Stimulated activated naive CD8-positive, alpha-beta T cell treated with anti-CD3 and anti-CD28 coated beads, Interleukin-15, Interleukin-2, amounts not matched to agents 100 ng/mL and 50 ng/mL, for 24 hours (primary cell): ENCODE measurements at regions not wholly inside any gene's neighbourhood (a gene's known extent, or its start where the extent isn't known, plus 50 kb on each side); places are given as distances from the start of the nearest gene placed in this dataset.
"Not testable (repeated sequence)": the region's sequence is repeated elsewhere in the genome, so short reads cannot be mapped to it uniquely, and the experiment has no call there.

Source experiments
- H3K27ac Mint-ChIP-seq: one replicate; pipeline ENCODE4 v1.8.0; 2021; ENCODE audit warnings: mild to moderate bottlenecking, mixed read lengths
- H3K27me3 Mint-ChIP-seq: one replicate; pipeline ENCODE4 v1.8.0; 2021; ENCODE audit warnings: mixed read lengths
- H3K36me3 Mint-ChIP-seq: one replicate; pipeline ENCODE4 v1.8.0; 2021; ENCODE audit warnings: low read depth, mixed read lengths
- H3K4me1 Mint-ChIP-seq: one replicate; pipeline ENCODE4 v1.8.0; 2021; ENCODE audit warnings: low read depth, mixed read lengths
- H3K4me3 Mint-ChIP-seq: one replicate; pipeline ENCODE4 v1.8.0; 2021; ENCODE audit warnings: mild to moderate bottlenecking, mixed read lengths
- H3K9me3 Mint-ChIP-seq: one replicate; pipeline ENCODE4 v1.8.0; 2021; ENCODE audit warnings: mixed read lengths

DNA sequence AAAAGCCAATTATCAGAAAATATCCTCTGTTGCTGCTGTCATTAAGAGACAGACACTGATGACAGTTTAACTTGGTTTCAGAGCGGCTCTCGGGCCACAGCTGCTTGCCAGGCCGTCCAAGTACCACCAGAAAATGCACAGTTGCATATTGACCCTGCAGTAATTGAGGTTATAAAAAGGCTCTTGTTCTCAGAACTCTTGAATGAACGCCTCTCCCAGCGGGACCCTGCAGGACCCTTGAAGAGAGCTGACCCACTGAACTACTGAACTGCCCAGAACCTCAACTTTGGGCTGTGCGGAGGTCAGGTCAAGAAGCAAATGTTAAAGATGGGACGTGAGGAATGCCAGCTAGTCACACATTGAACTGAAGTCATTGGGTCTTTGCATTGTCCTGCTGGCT is 1559.0 kb upstream of the SLC10A2 start:
- Mint-ChIP-seq H3K36me3 (no peaks in the 10 kb centered on the region), H3K9me3 (peaks cover 6% of the 10 kb centered on the region), H3K27ac (no peak overlapping the region), H3K4me1 (no peaks in the 10 kb centered on the region), H3K27me3 (no peaks in the 10 kb centered on the region), H3K4me3 (no peak overlapping the region)

GRCh38 chr13:104616990-104617389 is 1550.8 kb upstream of the SLC10A2 start:
- Mint-ChIP-seq H3K36me3 (no peaks in the 10 kb centered on the region), H3K9me3 (peaks cover 18% of the 10 kb centered on the region), H3K27ac (no peak overlapping the region), H3K27me3 (no peaks in the 10 kb centered on the region), H3K4me3 (no peak overlapping the region), H3K4me1 (no peaks in the 10 kb centered on the region)

- H3K9me3 Mint-ChIP-seq = peaks cover 18% of the 10 kb centered on the region
- no peaks in the 10 kb centered on the region for H3K4me1 Mint-ChIP-seq
- no peak overlapping the region for H3K4me3 Mint-ChIP-seq
- no peak overlapping the region for H3K27ac Mint-ChIP-seq
- no peaks in the 10 kb centered on the region for H3K27me3 Mint-ChIP-seq
- no peaks in the 10 kb centered on the region for H3K36me3 Mint-ChIP-seq
Observed at GRCh38 chr13:104614361-104615145, 1548.3 kb upstream of the SLC10A2 start.

DNA sequence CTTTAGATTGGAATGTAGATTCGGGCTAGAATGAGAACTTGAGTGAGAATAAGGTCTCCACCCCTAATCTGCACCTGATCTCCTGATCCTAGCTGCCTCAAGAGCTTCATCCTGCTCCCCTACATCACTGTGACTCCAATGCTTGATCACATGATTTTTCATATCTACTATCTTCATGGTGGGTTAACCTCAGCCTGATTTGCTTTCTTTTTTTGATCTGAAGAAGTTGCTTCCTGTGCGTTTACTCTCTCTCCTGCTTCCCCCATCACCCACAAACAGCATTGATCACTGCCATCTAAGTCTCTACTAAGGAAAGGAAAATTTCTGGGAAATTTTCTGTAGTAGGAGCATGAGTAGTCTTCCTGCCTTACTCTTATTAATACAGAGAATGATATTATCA is 1542.1 kb upstream of the SLC10A2 start:
- Mint-ChIP-seq H3K27me3 (no peaks in the 10 kb centered on the region), H3K27ac (no peak overlapping the region), H3K9me3 (no peaks in the 10 kb centered on the region), H3K4me3 (no peak overlapping the region), H3K4me1 (no peaks in the 10 kb centered on the region), H3K36me3 (no peaks in the 10 kb centered on the region)

- H3K27ac Mint-ChIP-seq, H3K27me3 Mint-ChIP-seq: not testable (repeated sequence)
Observed at GRCh38 chr13:104605435-104605834, 1539.2 kb upstream of the SLC10A2 start.

DNA sequence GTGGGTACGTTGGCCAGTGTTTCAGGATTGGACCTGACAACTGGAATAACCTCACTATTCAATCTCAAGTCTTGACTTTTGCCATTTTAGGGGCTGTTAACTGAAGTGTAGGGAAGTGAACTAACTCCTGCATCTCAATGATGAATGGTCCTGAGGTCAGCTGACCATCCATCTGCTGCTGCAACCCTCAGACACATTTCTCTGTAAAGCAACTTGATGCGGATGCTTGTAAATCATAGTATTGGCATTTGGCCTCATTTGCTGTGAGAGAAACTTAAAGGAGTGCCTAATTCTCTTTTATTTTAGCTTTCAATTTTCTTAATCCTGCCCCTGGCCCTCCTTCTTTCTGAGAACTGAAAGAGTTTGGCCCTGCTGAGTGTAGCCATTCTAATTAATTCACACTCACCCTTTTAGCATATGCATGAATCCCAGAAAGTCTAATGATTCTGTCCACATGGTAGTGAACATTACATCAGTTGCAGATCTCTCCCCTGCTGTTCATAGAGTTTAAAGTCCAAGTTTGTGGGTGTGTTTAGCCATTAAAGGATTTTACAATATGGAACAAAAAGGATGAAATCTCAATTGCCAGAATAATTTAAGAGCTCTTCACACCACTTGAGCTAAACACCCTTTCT is 1531.4 kb upstream of the SLC10A2 start:
- Mint-ChIP-seq H3K4me1 (no peaks in the 10 kb centered on the region), H3K36me3 (no peaks in the 10 kb centered on the region), H3K27ac (no peak overlapping the region), H3K27me3 (no peaks in the 10 kb centered on the region), H3K9me3 (peaks cover 3% of the 10 kb centered on the region), H3K4me3 (no peak overlapping the region)

More at GRCh38 chr13:104605435-104605834, 1539.2 kb upstream of the SLC10A2 start:
- not testable (repeated sequence) for H3K36me3 Mint-ChIP-seq, H3K4me1 Mint-ChIP-seq, H3K9me3 Mint-ChIP-seq, H3K4me3 Mint-ChIP-seq

GRCh38 chr13:104595511-104595910 is 1529.3 kb upstream of the SLC10A2 start:
- Mint-ChIP-seq H3K4me1 (no peaks in the 10 kb centered on the region), H3K36me3 (no peaks in the 10 kb centered on the region), H3K27me3 (no peaks in the 10 kb centered on the region), H3K4me3 (no peak overlapping the region), H3K27ac (no peak overlapping the region), H3K9me3 (peaks cover 3% of the 10 kb centered on the region)

GRCh38 chr13:104594806-104595205 is 1528.6 kb upstream of the SLC10A2 start:
- no peaks in the 10 kb centered on the region for H3K9me3 Mint-ChIP-seq
- H3K4me1 Mint-ChIP-seq = no peaks in the 10 kb centered on the region
- no peak overlapping the region for H3K27ac Mint-ChIP-seq
- no peaks in the 10 kb centered on the region for H3K36me3 Mint-ChIP-seq
- no peak overlapping the region for H3K4me3 Mint-ChIP-seq
- no peaks in the 10 kb centered on the region for H3K27me3 Mint-ChIP-seq

DNA sequence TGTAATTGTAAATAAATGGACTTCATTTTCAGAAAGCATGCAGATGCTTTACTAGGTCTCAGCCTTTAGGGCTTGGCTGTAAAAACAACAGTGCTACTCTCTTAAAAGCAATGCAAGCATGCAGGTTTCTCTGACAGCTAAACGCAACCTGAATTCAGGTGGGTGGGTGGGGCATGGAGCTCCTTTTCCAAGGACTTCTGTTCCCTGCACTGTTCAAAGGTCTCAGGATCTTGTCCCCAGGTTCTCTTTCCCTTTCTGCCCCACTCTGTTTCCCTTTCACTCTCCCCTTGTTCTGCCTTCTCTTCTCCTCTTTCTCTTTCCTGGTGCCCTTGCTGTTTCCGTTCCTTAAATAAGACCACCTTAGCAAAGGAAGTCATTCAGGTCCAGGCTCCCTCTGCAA is 1527.5 kb upstream of the SLC10A2 start:
- no peaks in the 10 kb centered on the region for H3K4me1 Mint-ChIP-seq
- no peaks in the 10 kb centered on the region for H3K36me3 Mint-ChIP-seq
- H3K4me3 Mint-ChIP-seq = no peak overlapping the region
- H3K27ac Mint-ChIP-seq = no peak overlapping the region
- H3K9me3 Mint-ChIP-seq = no peaks in the 10 kb centered on the region
- no peaks in the 10 kb centered on the region for H3K27me3 Mint-ChIP-seq

GRCh38 chr13:104593251-104593576 is 1527.0 kb upstream of the SLC10A2 start:
- Mint-ChIP-seq H3K4me3 (no peak overlapping the region), H3K27ac (no peak overlapping the region), H3K27me3 (no peaks in the 10 kb centered on the region), H3K9me3 (no peaks in the 10 kb centered on the region), H3K4me1 (no peaks in the 10 kb centered on the region), H3K36me3 (no peaks in the 10 kb centered on the region)

- H3K36me3 Mint-ChIP-seq = no peaks in the 10 kb centered on the region
- H3K27me3 Mint-ChIP-seq = no peaks in the 10 kb centered on the region
- H3K4me1 Mint-ChIP-seq = no peaks in the 10 kb centered on the region
- H3K4me3 Mint-ChIP-seq = no peak overlapping the region
- no peaks in the 10 kb centered on the region for H3K9me3 Mint-ChIP-seq
- no peak overlapping the region for H3K27ac Mint-ChIP-seq
Observed at GRCh38 chr13:104592545-104593250, 1526.5 kb upstream of the SLC10A2 start.

GRCh38 chr13:104592127-104592526 is 1525.9 kb upstream of the SLC10A2 start:
- Mint-ChIP-seq H3K36me3 (no peaks in the 10 kb centered on the region), H3K27me3 (no peaks in the 10 kb centered on the region), H3K27ac (no peak overlapping the region), H3K9me3 (no peaks in the 10 kb centered on the region), H3K4me3 (no peak overlapping the region), H3K4me1 (no peaks in the 10 kb centered on the region)

DNA sequence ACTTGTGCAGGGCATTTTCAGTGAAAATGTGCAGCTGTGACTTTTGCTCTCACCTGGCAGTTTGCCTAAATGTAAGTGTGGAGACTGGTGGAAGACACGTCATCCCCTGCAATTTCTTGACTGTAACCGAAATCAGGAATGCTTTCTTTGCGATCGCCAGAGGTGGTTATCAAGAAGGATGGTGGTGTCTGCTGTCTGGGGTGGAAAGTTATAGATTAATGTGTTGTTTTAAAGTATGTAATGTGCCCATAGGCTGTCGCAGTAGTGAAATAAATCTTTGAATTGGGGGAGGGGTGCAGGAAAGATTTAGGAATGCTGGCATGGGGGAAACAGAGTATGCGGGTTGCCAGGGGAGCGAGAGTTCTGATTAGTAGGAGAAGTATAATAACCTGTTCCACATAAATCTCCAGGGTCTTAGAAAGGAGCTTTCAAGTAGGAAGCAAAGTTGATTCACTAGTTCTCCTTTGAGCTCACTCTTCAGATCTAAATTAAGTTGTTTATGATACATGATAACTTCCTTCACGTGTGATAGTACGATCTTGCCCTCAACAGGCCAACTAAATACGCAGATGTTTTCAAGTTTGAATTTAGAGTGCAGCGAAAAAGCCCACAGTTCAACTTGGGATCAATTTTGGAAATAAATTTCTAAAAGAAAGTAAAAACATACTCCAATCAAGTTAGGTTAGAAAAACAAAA is 1520.0 kb upstream of the SLC10A2 start:
- Mint-ChIP-seq H3K27ac (no peak overlapping the region), H3K36me3 (no peaks in the 10 kb centered on the region), H3K4me1 (no peaks in the 10 kb centered on the region), H3K9me3 (no peaks in the 10 kb centered on the region), H3K27me3 (no peaks in the 10 kb centered on the region), H3K4me3 (no peak overlapping the region)

DNA sequence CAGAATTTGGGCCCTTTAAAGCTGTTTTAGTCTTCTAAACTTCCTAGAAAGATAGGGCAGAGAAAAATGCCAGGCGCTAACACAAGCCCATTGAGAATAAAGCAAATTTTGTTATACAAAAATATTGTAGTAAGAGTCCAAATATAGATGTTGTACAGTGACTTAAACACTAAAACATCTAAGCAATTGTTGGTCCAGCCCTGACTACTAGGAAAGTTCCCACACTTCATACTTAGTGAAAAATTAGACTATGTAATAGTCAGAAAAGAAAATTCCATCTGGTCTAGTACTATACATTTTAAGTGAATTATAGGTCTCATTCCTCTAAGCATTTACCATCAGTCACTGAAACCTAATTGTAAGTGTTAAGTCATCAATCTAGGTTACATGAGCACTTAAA is 1518.3 kb upstream of the SLC10A2 start:
- no peaks in the 10 kb centered on the region for H3K4me1 Mint-ChIP-seq

GRCh38 chr13:104580931-104581330 is 1514.7 kb upstream of the SLC10A2 start:
- Mint-ChIP-seq H3K4me3 (no peak overlapping the region), H3K9me3 (no peaks in the 10 kb centered on the region), H3K27ac (no peak overlapping the region), H3K36me3 (no peaks in the 10 kb centered on the region), H3K27me3 (no peaks in the 10 kb centered on the region), H3K4me1 (no peaks in the 10 kb centered on the region)

More for the DNA sequence above, 1518.3 kb upstream of the SLC10A2 start:
- Mint-ChIP-seq H3K9me3 (no peaks in the 10 kb centered on the region), H3K27me3 (no peaks in the 10 kb centered on the region), H3K36me3 (no peaks in the 10 kb centered on the region), H3K4me3 (no peak overlapping the region), H3K27ac (no peak overlapping the region)
